IMR-90 (cell line): ENCODE measurements at regions not wholly inside any gene's neighbourhood (a gene's known extent, or its start where the extent isn't known, plus 50 kb on each side); places are given as distances from the start of the nearest gene placed in this dataset.

ENCODE experiments used
- ATAC-seq: fragments of 200-7000 bp; cut with Tn5 transposase; 2 replicates; pipeline ENCODE4 v1.9.1; 2020; ENCODE audit warnings: low read depth, mild to moderate bottlenecking, moderate library complexity
- BruUV-seq: library from RNA; stranded (reverse); fragments of 400-500 nt; replicated peaks from 2 replicates; lab custom pipeline; 2021; lab: Mats Ljungman, UMichigan
- CTCF ChIA-PET: fragments of 300-600 bp; formaldehyde crosslinking; extraction: SDS; loops from one replicate; lab custom pipeline; 2021; ENCODE audit warnings: antibody characterized with exemption; lab: Yijun Ruan, JAX
- POLR2A ChIA-PET: fragments of 300-600 bp; sonication (Branson Sonifier 250); formaldehyde crosslinking; loops from one replicate; lab custom pipeline; 2022; ENCODE audit warnings: antibody characterized with exemption; ENCODE audit not compliant: unreplicated experiment; lab: Charles Lee
- DNase-seq: peaks from one replicate; pipeline ENCODE4 v3.0.0; 2013
- H2AFZ ChIP-seq: replicated peaks from 2 replicates; pipeline ENCODE3; 2013; ENCODE audit warnings: low read length, mild to moderate bottlenecking; ENCODE audit not compliant: poor library complexity
- H2AK5ac ChIP-seq: 2 replicates; pipeline ENCODE4 v1.6.1; 2013; ENCODE audit warnings: low read depth, low read length, inconsistent platforms
- H2AK9ac ChIP-seq: replicated peaks from 2 replicates; pipeline ENCODE3; 2013; ENCODE audit warnings: mild to moderate bottlenecking, low read depth, low read length, moderate library complexity; ENCODE audit not compliant: poor library complexity
- H2BK120ac ChIP-seq: 2 replicates; pipeline ENCODE4 v1.6.1; 2013; ENCODE audit warnings: low read depth, low read length, inconsistent platforms
- H2BK15ac ChIP-seq: 3 replicates; pipeline ENCODE4 v1.6.1; 2013; ENCODE audit warnings: low read depth, low read length, inconsistent platforms
- H2BK20ac ChIP-seq: 2 replicates; pipeline ENCODE4 v1.6.1; 2013; ENCODE audit warnings: low read depth, mild to moderate bottlenecking, inconsistent platforms, low read length, moderate library complexity
- H2BK5ac ChIP-seq: 2 replicates; pipeline ENCODE4 v1.6.1; 2013; ENCODE audit warnings: mild to moderate bottlenecking, low read depth, low read length, inconsistent platforms; ENCODE audit not compliant: poor library complexity, severe bottlenecking
- H3K14ac ChIP-seq: replicated peaks from 2 replicates; pipeline ENCODE4 v1.6.1; 2013; ENCODE audit warnings: low read depth, low read length, inconsistent platforms
- H3K18ac ChIP-seq: 2 replicates; pipeline ENCODE4 v1.6.1; 2013; ENCODE audit warnings: low read depth, low read length, control low read depth
- H3K23ac ChIP-seq: 2 replicates; pipeline ENCODE4 v1.6.1; 2013; ENCODE audit warnings: low read depth, low read length, inconsistent platforms
- H3K27ac ChIP-seq: 2 replicates; pipeline ENCODE4 v1.5.1; 2013; ENCODE audit warnings: mild to moderate bottlenecking, control low read depth, low read length; ENCODE audit not compliant: insufficient read depth
- H3K27me3 ChIP-seq: 2 replicates; pipeline ENCODE4 v1.6.1; 2013; ENCODE audit warnings: low read length; ENCODE audit not compliant: control insufficient read depth, insufficient read depth
- H3K36me3 ChIP-seq: 2 replicates; pipeline ENCODE4 v1.6.1; 2013; ENCODE audit warnings: low read length, mixed read lengths; ENCODE audit not compliant: control insufficient read depth, insufficient read depth
- H3K4ac ChIP-seq: 2 replicates; pipeline ENCODE4 v1.6.1; 2013; ENCODE audit warnings: low read depth, low read length, inconsistent platforms
- H3K4me1 ChIP-seq: 2 replicates; pipeline ENCODE4 v1.6.1; 2013; ENCODE audit warnings: low read length, mixed read lengths; ENCODE audit not compliant: control insufficient read depth, insufficient read depth
- H3K4me2 ChIP-seq: 2 replicates; pipeline ENCODE4 v1.6.1; 2013; ENCODE audit warnings: low read depth, mild to moderate bottlenecking, control low read depth, low read length, moderate library complexity
- H3K4me3 ChIP-seq: 2 replicates; pipeline ENCODE4 v1.5.1; 2013; ENCODE audit warnings: low read depth, mild to moderate bottlenecking, control low read depth, low read length, moderate library complexity; ENCODE audit not compliant: insufficient read depth
- H3K56ac ChIP-seq: 2 replicates; pipeline ENCODE4 v1.6.1; 2013; ENCODE audit warnings: low read length, inconsistent platforms; ENCODE audit not compliant: insufficient read depth; ENCODE audit errors: extremely low read depth
- H3K79me1 ChIP-seq, 2 experiments: 2 replicates each; pipeline ENCODE4 v1.6.1; 2013; ENCODE audit warnings: low read length in 2 of 2, inconsistent platforms in 1 of 2, low read depth in 1 of 2
- H3K9ac ChIP-seq: 2 replicates; pipeline ENCODE4 v1.6.1; 2013; ENCODE audit warnings: low read depth, low read length, control low read depth
- H3K9me1 ChIP-seq: 2 replicates; pipeline ENCODE4 v1.6.1; 2013; ENCODE audit warnings: low read length, inconsistent platforms; ENCODE audit not compliant: insufficient read depth
- H3K9me3 ChIP-seq: 2 replicates; pipeline ENCODE4 v1.6.1; 2013; ENCODE audit warnings: low read length; ENCODE audit not compliant: control insufficient read depth, insufficient read depth
- H4K20me1 ChIP-seq: 2 replicates; pipeline ENCODE4 v1.6.1; 2013; ENCODE audit warnings: low read length, inconsistent platforms; ENCODE audit not compliant: insufficient read depth
- H4K5ac ChIP-seq: 2 replicates; pipeline ENCODE4 v1.6.1; 2013; ENCODE audit warnings: mild to moderate bottlenecking, low read depth, low read length, control low read depth
- H4K8ac ChIP-seq, 2 experiments: 2 replicates each; pipeline ENCODE4 v1.6.1; 2013; ENCODE audit warnings: low read depth in 2 of 2, low read length in 2 of 2, control low read depth in 1 of 2, inconsistent platforms in 1 of 2
- H4K91ac ChIP-seq: 2 replicates; pipeline ENCODE4 v1.6.1; 2013; ENCODE audit warnings: low read depth, low read length, inconsistent platforms; ENCODE audit not compliant: insufficient read depth
- CEBPB ChIP-seq: IDR thresholded peaks from 2 replicates; pipeline ENCODE4 v1.6.1; 2012; ENCODE audit warnings: low read depth, low read length, improper control_type of control experiment
- CHD1 ChIP-seq: IDR thresholded peaks from 2 replicates; pipeline ENCODE4 v1.6.1; 2012; ENCODE audit warnings: low read depth, low read length, improper control_type of control experiment
- MAZ ChIP-seq: IDR thresholded peaks from 2 replicates; pipeline ENCODE4 v1.6.1; 2012; ENCODE audit warnings: low read depth, mild to moderate bottlenecking, low read length, improper control_type of control experiment, moderate library complexity, borderline replicate concordance
- RAD21 ChIP-seq: IDR thresholded peaks from 2 replicates; pipeline ENCODE4 v1.6.1; 2012; ENCODE audit warnings: low read length, improper control_type of control experiment
- SMC3 ChIP-seq: fragments of 150-350 bp; IDR thresholded peaks from 2 replicates; pipeline ENCODE4 v1.6.1; 2016; ENCODE audit warnings: low read depth, mild to moderate bottlenecking, antibody characterized with exemption, low read length, moderate library complexity
- WGBS, 2 experiments: methylation state at CpG; one replicate each; pipeline versions ENCODE4 v1.1.5 to v1.1.7; 2013; ENCODE audit warnings: missing lambda C conversion rate in 2 of 2; ENCODE audit not compliant: insufficient read length in 1 of 2; ENCODE audit errors: extremely low coverage in 2 of 2; 5-methylcytosine and 5-hydroxymethylcytosine counted together
- dilution Hi-C: fragments of 300-500 bp; cut with HindIII; formaldehyde crosslinking; loops from one replicate; pipeline ENCODE4 v1.14.3; 2018; ENCODE audit warnings: low sequenced_read_pairs; ENCODE audit not compliant: unreplicated experiment
- in situ Hi-C: fragments of 300-500 bp; cut with MboI; formaldehyde crosslinking; loops from 3 replicates; pipeline ENCODE4 v1.14.3; 2019; ENCODE audit warnings: low sequenced_read_pairs, inconsistent platforms, mixed read lengths
- intact Hi-C: fragments of 100-400 bp; cut with micrococcal nuclease; formaldehyde crosslinking; loops from 2 replicates; pipeline ENCODE4 v1.10.0; 2022
- TF ChIP-seq, protein P1 (sequence below): fragments of 150-350 bp; IDR thresholded peaks from 2 replicates; pipeline ENCODE4 v1.6.1; 2017; ENCODE audit warnings: mild to moderate bottlenecking, antibody characterized with exemption, low read length, low read depth
- TF ChIP-seq, protein P2 (sequence below): fragments of 150-350 bp; IDR thresholded peaks from 2 replicates; pipeline ENCODE4 v1.6.1; 2016; ENCODE audit warnings: low read depth, mild to moderate bottlenecking, low read length, moderate library complexity, borderline replicate concordance
- TF ChIP-seq, protein P3 (sequence below): conservative IDR thresholded peaks from 2 replicates; pipeline ENCODE4 v1.5.1; 2012; ENCODE audit warnings: mild to moderate bottlenecking, low read depth, low read length, improper control_type of control experiment

DNA sequence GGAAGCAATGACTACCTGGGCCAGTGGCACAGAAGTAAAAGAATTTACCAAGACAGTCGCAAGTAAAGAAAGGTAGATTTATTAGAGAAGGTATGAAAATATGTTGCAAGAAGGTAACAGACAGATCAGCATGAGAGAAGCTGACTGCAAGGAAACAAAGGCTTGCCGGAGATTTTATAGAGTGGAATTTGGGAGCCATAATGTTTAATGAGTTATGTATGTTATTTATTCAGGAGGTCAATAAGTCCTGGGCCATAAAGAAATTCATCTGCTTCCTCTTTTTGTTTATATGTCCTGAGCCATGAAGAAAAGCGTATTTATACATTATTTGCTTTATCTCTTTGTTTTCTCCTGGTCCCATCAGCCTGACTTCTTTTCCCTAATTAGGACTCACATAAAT is 423.6 kb downstream of the PTH2R start:
- Histone ChIP-seq H3K56ac (no peak overlapping the region), H2AFZ (no peak overlapping the region), H4K8ac (no peak overlapping the region), H3K27me3 (no peaks in the 10 kb centered on the region), H2AK5ac (no peak overlapping the region), H3K4me2 (no peak overlapping the region), H4K20me1 (no peaks in the 10 kb centered on the region), H3K14ac (no peak overlapping the region), H3K23ac (no peak overlapping the region), H3K4ac (no peak overlapping the region), H3K18ac (no peak overlapping the region), H2BK120ac (no peak overlapping the region), H3K9ac (no peak overlapping the region), H4K91ac (no peak overlapping the region), H2BK15ac (no peak overlapping the region), H2BK20ac (no peak overlapping the region), H3K4me1 (no peaks in the 10 kb centered on the region), H3K79me1 (no peaks in the 10 kb centered on the region), H3K36me3 (no peaks in the 10 kb centered on the region), H2AK9ac (no peak overlapping the region), H3K9me3 (no peaks in the 10 kb centered on the region), H3K4me3 (no peak overlapping the region), H3K27ac (no peak overlapping the region), H3K9me1 (no peaks in the 10 kb centered on the region), H2BK5ac (no peak overlapping the region), H4K5ac (no peak overlapping the region)
- 43% methylated on average over 1 of the region's 3 CpGs; no CpG with 5 or more reads in 1 of the 2 experiments for WGBS, 2 experiments
- CTCF ChIA-PET: no interaction called here
- no TSS peak for BruUV-seq
- ATAC-seq (no peak), DNase-seq (no peak)
- TF ChIP-seq, protein P1, sequence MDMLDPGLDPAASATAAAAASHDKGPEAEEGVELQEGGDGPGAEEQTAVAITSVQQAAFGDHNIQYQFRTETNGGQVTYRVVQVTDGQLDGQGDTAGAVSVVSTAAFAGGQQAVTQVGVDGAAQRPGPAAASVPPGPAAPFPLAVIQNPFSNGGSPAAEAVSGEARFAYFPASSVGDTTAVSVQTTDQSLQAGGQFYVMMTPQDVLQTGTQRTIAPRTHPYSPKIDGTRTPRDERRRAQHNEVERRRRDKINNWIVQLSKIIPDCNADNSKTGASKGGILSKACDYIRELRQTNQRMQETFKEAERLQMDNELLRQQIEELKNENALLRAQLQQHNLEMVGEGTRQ: no peak
- TF ChIP-seq, protein P2, sequence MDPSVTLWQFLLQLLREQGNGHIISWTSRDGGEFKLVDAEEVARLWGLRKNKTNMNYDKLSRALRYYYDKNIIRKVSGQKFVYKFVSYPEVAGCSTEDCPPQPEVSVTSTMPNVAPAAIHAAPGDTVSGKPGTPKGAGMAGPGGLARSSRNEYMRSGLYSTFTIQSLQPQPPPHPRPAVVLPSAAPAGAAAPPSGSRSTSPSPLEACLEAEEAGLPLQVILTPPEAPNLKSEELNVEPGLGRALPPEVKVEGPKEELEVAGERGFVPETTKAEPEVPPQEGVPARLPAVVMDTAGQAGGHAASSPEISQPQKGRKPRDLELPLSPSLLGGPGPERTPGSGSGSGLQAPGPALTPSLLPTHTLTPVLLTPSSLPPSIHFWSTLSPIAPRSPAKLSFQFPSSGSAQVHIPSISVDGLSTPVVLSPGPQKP: no peak
- no peak for TF ChIP-seq CEBPB
- TF ChIP-seq MAZ: no peak
- TF ChIP-seq, protein P3, sequence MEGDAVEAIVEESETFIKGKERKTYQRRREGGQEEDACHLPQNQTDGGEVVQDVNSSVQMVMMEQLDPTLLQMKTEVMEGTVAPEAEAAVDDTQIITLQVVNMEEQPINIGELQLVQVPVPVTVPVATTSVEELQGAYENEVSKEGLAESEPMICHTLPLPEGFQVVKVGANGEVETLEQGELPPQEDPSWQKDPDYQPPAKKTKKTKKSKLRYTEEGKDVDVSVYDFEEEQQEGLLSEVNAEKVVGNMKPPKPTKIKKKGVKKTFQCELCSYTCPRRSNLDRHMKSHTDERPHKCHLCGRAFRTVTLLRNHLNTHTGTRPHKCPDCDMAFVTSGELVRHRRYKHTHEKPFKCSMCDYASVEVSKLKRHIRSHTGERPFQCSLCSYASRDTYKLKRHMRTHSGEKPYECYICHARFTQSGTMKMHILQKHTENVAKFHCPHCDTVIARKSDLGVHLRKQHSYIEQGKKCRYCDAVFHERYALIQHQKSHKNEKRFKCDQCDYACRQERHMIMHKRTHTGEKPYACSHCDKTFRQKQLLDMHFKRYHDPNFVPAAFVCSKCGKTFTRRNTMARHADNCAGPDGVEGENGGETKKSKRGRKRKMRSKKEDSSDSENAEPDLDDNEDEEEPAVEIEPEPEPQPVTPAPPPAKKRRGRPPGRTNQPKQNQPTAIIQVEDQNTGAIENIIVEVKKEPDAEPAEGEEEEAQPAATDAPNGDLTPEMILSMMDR: no peak
- TF ChIP-seq RAD21: no peak
- no peak for TF ChIP-seq CHD1
- TF ChIP-seq SMC3: no peak
- POLR2A ChIA-PET: no interaction called here
- intact Hi-C loops (no loop called here), in situ Hi-C loops (no loop called here), dilution Hi-C loops (no loop called here)
